ENCODE measurements at regions not wholly inside any gene's neighbourhood (a gene's known extent, or its start where the extent isn't known, plus 50 kb on each side); places are given as distances from the start of the nearest gene placed in this dataset.
A peak's percentile ranks its signal among the peaks of the same experiment; 100 is the strongest.
"Not testable (repeated sequence)": the region's sequence is repeated elsewhere in the genome, so short reads cannot be mapped to it uniquely, and the experiment has no call there.

DNA sequence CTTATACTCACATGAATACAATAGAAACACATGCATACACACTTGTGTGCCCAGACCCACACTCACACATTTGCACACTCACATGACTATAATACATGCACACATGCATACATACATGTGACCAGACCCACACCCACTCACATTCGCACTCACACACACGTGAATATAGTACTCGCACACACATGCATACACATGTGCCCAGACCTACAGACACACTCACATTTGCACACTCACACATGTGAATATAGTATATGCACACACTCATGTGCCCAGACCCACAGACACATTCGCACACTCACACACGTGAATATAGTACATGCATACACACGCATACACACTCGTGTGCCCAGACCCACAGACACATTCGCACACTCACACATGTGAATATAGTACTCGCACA, 197.4 kb upstream of the ZNF469 start:
- H3K9me3 Mint-ChIP-seq; H3K27me3 Mint-ChIP-seq; H3K27ac Mint-ChIP-seq; H3K4me3 Mint-ChIP-seq; DNase-seq; H3K36me3 Mint-ChIP-seq (ENCODE audit: low read depth); H3K4me1 Mint-ChIP-seq (ENCODE audit: low read depth): not testable (repeated sequence)

- not testable (repeated sequence) for DNase-seq; H3K9me3 Mint-ChIP-seq; H3K36me3 Mint-ChIP-seq (ENCODE audit: low read depth); H3K27ac Mint-ChIP-seq; H3K4me3 Mint-ChIP-seq; H3K27me3 Mint-ChIP-seq; H3K4me1 Mint-ChIP-seq (ENCODE audit: low read depth)
Measured at GRCh38 chr16:88185976-88186888, 196.5 kb upstream of the ZNF469 start.

DNA sequence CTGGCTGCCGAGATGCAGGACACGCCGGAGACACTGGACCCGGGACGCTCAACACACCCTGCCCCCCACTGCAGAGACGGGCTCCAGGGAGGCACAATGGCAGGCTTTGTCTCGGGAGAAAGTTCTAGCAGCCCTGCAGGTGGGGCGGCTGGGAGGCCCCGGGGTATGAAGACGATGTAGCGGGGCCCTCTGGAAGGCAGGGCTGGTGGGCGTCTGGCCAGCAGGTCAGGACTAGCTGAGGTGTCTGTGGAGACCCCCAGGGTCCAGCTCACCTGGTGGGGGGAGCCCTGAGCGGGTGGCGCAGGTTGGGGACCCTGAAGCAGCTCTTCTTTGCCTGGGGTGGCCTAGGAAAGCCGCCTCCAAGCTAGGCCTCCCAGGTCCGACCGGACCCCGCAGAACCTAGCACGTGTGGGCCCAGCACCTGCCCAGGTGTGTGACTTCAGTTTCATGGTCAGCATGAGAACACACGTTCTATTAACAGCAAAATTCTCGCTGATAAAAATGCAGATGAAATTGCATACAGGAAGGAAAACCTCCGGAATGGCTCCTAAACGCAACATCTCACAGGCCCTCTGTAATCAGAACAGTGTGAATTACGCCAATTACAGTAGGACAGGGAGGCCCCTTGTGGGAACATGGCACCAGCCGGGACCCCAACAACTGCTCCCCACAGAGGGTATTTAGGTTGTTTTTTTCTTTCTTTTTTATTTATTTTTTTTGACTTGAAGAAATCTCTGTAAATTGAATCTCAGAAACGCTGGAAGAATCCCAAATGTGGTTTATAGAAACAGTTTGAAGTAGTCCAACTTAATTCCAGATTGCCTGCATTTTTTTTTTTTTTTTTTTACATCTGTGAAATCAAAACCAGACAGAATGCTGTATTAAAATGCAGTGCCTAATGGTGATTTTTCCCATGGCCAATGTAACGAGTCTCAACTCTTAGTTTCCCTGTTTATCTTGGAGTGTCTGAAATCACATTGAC, 195.6 kb upstream of the ZNF469 start:
- H3K27me3 Mint-ChIP-seq; H3K36me3 Mint-ChIP-seq (ENCODE audit: low read depth); DNase-seq; H3K9me3 Mint-ChIP-seq; H3K4me1 Mint-ChIP-seq (ENCODE audit: low read depth); H3K4me3 Mint-ChIP-seq; H3K27ac Mint-ChIP-seq: not testable (repeated sequence)

GRCh38 chr16:88188171-88188895, 194.4 kb upstream of the ZNF469 start:
- H3K27me3 Mint-ChIP-seq; H3K4me3 Mint-ChIP-seq; H3K27ac Mint-ChIP-seq; H3K4me1 Mint-ChIP-seq (ENCODE audit: low read depth); DNase-seq; H3K36me3 Mint-ChIP-seq (ENCODE audit: low read depth): not testable (repeated sequence)
- peaks cover 14% of the 10 kb centered on the region for H3K9me3 Mint-ChIP-seq

DNA sequence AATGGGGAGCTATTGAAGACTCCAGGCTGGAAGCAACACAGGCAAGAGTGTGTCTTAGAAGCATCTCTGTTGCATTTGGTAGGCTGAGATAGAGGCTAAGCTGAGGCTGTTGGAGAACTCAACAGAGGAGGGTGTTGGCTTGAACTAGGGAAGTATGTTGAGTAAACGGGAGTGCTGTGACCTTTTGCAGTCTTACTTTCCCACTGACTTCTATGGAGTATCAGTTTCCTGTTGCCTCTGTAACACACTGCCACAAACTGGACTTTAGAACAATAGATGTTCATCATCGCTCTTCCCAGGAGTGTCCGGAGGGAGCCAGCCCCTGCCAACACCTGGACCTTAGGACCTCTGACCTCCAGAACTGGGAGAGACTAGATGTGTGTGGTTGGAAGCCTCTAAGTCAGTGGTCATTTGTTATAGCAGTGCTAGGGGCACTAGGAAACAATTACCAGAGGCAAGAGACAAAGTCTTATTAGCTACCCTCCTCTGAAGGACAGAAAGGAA, 192.1 kb upstream of the ZNF469 start:
- H3K27ac Mint-ChIP-seq; H3K36me3 Mint-ChIP-seq (ENCODE audit: low read depth); DNase-seq; H3K4me1 Mint-ChIP-seq (ENCODE audit: low read depth); H3K27me3 Mint-ChIP-seq; H3K9me3 Mint-ChIP-seq; H3K4me3 Mint-ChIP-seq: not testable (repeated sequence)

- not testable (repeated sequence) for H3K27me3 Mint-ChIP-seq; H3K36me3 Mint-ChIP-seq (ENCODE audit: low read depth); H3K9me3 Mint-ChIP-seq; DNase-seq; H3K27ac Mint-ChIP-seq; H3K4me3 Mint-ChIP-seq; H3K4me1 Mint-ChIP-seq (ENCODE audit: low read depth)
Measured at GRCh38 chr16:88191168-88191567, 191.6 kb upstream of the ZNF469 start.

GRCh38 chr16:88192601-88193000, 190.2 kb upstream of the ZNF469 start:
- Mint-ChIP-seq H3K9me3 (peaks cover 7% of the 10 kb centered on the region), H3K4me1 (ENCODE audit: low read depth) (peaks cover 1% of the 10 kb centered on the region), H3K36me3 (ENCODE audit: low read depth) (no peaks in the 10 kb centered on the region), H3K27ac (no peak overlapping the region), H3K4me3 (no peak overlapping the region), H3K27me3 (peaks cover 3% of the 10 kb centered on the region)
- no peak for DNase-seq

DNA sequence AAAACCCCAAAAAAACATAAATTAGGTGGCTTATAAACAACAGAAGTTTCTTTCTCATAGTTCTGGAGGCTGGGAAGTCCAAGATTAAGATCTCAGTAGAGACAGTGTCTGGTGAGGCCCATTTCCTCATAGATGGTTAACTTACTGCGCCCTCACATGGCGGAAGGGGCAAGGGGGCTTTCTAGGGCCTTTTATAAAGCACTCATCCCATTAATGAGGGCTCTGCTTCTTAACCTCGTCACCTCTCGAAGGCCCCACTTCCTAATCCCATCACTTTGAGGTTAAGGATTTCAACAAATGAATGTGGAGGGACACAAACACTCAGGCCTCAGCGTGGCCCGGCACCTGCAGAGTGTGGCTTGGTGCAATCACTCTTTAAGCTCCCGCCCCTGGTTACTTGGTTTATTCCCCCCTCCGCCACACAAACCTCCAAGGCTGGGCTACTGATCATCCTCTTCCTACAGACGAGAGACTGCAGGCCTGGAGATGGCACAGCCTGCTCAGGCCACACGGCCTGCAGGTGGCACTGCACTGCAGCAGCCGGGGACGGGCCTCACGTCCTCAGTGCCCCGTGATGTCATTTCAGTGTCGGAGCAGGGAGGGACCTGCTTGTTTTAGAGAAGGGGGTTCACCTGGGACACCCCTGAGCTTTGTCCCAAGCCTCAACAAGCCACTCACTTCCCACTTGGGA, 188.9 kb upstream of the ZNF469 start:
- not testable (repeated sequence) for H3K36me3 Mint-ChIP-seq (ENCODE audit: low read depth); H3K9me3 Mint-ChIP-seq; H3K27me3 Mint-ChIP-seq; H3K27ac Mint-ChIP-seq; H3K4me1 Mint-ChIP-seq (ENCODE audit: low read depth); H3K4me3 Mint-ChIP-seq
- DNase-seq: peak; percentile 50

DNA sequence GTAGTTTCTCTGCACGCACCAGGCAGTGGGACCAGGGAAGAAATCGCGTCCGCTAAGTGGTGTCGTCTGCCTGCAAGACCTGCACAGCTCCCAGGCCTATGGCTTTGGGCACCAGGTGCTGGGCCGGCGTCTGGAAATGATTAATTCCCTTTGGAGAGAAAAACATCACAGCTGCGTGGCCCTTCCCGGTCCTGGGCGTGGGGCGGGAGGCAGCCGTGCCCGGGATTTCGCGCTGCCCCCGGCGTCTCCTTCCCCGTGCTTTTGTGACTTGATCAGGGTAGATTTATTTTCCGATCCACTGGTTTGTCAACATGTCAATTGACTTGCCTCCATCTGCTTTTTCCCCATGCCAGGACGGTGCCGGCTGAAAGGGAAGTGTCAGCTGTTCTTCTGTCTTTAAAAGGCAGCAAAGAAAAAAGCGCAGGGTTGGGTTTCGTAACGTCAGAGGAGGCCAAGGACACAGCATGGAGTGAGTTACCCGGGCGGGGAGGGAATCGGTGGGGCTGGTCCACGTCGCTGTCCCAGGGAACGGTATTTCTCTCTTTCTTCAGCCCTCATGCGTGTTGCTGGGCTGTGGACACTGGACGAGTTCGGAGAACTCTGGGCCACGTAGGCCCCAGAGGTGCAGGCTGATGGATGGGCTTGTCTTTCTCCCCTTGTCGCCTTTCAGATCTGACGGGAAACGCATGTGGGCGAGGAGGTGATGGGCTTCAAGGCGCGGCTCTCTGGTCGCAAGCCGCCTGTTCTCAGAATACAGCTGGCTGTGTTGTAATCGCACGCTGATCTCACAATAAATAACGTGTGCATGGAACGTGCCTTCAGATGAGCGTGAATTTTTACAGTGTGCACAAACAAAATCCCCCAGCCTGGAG, 188.1 kb upstream of the ZNF469 start:
- no peak overlapping the region for H3K4me3 Mint-ChIP-seq
- H3K27me3 Mint-ChIP-seq: no peaks in the 10 kb centered on the region
- no peak overlapping the region for H3K27ac Mint-ChIP-seq
- DNase-seq: no peak
- no peaks in the 10 kb centered on the region for H3K36me3 Mint-ChIP-seq (ENCODE audit: low read depth)
- peaks cover 4% of the 10 kb centered on the region for H3K9me3 Mint-ChIP-seq
- H3K4me1 Mint-ChIP-seq (ENCODE audit: low read depth): peaks cover 1% of the 10 kb centered on the region

DNA sequence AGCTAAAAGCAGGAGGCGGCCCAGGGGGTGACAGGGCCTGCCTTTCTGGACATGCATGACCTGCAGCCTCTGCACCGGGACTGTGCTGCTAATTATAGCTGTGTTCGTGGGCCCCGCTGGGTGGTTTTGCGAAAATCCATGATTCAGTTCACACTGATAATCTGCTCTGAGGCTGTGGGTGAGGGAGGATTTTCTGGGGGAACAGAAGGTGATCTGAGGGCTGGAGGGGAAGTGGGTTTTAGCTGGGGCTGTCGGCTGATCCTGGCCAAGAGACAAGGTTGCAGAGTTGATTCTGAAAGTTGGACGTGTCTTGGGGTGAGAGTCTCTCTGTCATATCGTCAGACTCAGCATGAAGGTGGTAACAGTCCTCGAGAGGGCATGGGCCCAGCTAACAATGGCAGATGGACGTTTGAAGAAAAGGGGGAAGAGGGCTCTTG, 187.5 kb upstream of the ZNF469 start:
- no peak overlapping the region for H3K27ac Mint-ChIP-seq
- no peak overlapping the region for H3K4me3 Mint-ChIP-seq
- no peaks in the 10 kb centered on the region for H3K27me3 Mint-ChIP-seq
- peaks cover 4% of the 10 kb centered on the region for H3K9me3 Mint-ChIP-seq
- H3K4me1 Mint-ChIP-seq (ENCODE audit: low read depth): peaks cover 1% of the 10 kb centered on the region
- no peaks in the 10 kb centered on the region for H3K36me3 Mint-ChIP-seq (ENCODE audit: low read depth)
- no peak for DNase-seq

DNA sequence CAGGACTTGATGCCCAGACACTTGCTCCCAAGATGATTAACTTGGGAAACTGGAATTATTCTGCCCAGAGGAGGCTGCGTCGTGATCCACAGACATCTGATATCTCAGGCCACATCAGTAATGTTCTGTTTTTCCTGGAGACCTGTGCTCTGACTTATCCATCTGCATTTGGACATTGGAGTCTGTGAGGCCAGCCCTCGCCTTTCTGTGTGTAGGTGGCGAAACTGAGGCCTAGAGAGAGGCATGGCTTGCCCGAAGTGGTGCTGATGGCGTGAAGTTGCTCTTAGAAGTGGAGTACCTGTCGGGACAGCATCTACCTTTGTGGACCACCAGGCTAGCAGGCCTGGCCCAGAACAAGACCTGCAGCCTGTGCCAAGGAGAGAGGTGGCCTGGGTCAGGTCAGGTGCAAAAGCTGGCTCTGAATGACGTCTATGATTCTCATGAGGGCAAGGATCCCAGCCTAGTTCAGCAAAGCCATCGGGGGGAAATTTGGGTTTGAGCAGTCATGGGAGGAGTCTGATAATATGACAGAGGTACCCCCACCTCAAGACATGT, 186.8 kb upstream of the ZNF469 start:
- Mint-ChIP-seq H3K36me3 (ENCODE audit: low read depth) (no peaks in the 10 kb centered on the region), H3K27ac (no peak overlapping the region)
- DNase-seq: no peak

GRCh38 chr16:88196471-88197400, 186.0 kb upstream of the ZNF469 start:
- DNase-seq: no peak
- H3K27ac Mint-ChIP-seq: no peak overlapping the region
- H3K9me3 Mint-ChIP-seq: peaks cover 4% of the 10 kb centered on the region
- H3K27me3 Mint-ChIP-seq: no peaks in the 10 kb centered on the region
- no peak overlapping the region for H3K4me3 Mint-ChIP-seq
- H3K4me1 Mint-ChIP-seq (ENCODE audit: low read depth): peaks cover 1% of the 10 kb centered on the region
- H3K36me3 Mint-ChIP-seq (ENCODE audit: low read depth): no peaks in the 10 kb centered on the region

More for the DNA sequence above, 186.8 kb upstream of the ZNF469 start:
- Mint-ChIP-seq H3K4me3 (no peak overlapping the region), H3K27me3 (no peaks in the 10 kb centered on the region), H3K4me1 (ENCODE audit: low read depth) (peaks cover 1% of the 10 kb centered on the region), H3K9me3 (peaks cover 4% of the 10 kb centered on the region)

All from activated T-cell treated with anti-CD3 and anti-CD28 coated beads, Interleukin-2, amount 50 U/mL, for 24 hours (primary cell).